Muscle of arm (tissue), 1 donor: ENCODE measurements at regions not wholly inside any gene's neighbourhood (a gene's known extent, or its start where the extent isn't known, plus 50 kb on each side); places are given as distances from the start of the nearest gene placed in this dataset.
"Not testable (repeated sequence)": the region's sequence is repeated elsewhere in the genome, so short reads cannot be mapped to it uniquely, and the experiment has no call there.

ENCODE experiments used
- DNase-seq: peaks from one replicate; pipeline ENCODE4 v3.0.0-alpha.2; 2013

DNA sequence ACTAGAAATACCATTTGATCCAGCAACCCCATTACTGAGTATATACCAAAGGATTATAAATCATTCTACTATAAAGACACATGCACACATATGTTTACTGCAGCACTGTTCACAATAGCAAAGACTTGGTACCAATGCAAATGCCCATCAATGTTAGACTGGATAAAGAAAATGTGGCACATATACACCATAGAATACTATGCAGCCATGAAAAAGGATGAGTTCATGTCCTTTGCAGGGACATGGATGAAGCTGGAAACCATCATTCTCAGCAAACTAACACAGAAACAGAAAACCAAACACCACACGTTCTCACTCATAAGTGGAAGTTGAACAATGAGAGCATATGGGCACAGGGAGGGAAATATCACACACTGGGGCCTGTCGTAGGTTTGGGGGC is 106.0 kb downstream of the SPATA18 start:
- DNase-seq = not testable (repeated sequence)

- DNase-seq = peak; percentile 54
Measured at GRCh38 chr4:52157641-52158316, 106.7 kb downstream of the SPATA18 start.

DNA sequence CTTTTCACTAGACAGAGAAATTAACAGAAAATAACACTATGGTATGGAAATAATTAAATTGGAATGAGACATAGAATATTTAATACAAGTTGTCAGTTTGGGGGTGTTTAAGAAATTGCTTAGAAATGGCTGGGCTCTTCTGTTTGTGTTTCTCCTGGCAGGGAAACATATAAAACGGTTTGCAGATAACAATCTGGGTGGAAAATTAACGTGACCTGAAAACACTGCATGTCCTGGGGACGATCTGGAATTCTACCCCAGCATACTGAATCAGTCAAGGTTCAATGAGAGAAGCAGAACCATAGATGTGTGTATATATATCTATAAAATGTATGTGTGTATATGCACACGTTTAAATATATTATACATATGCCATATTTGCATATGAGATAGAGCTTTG is 109.8 kb downstream of the SPATA18 start:
- no peak for DNase-seq

DNA sequence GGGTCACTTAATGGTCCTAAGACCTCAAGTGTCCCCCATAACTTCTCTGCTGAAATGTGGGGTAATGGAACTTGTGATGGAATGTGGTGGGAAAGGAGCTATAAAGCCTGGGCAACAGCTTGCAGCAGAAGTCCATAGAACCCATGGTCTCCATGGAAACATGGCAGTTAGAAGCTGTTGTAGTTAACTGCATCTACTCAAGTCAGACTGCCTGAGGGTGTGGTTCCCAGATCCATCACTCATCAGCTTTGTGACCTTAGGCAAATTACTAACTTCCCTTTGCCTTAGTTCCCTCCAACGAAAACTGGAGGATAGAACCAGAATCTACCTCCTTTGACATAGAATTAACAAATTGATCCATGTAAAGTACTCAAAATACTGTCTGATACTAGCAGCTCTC is 113.0 kb downstream of the SPATA18 start:
- DNase-seq = no peak

- no peak for DNase-seq
Measured at GRCh38 chr4:52172166-52172565, 121.1 kb downstream of the SPATA18 start.

GRCh38 chr4:52173470-52174045 is 122.5 kb downstream of the SPATA18 start:
- no peak for DNase-seq

- no peak for DNase-seq
Measured at GRCh38 chr4:52187603-52188002, 136.5 kb downstream of the SPATA18 start.

GRCh38 chr4:52192001-52192400 is 140.9 kb downstream of the SPATA18 start:
- DNase-seq = no peak

DNA sequence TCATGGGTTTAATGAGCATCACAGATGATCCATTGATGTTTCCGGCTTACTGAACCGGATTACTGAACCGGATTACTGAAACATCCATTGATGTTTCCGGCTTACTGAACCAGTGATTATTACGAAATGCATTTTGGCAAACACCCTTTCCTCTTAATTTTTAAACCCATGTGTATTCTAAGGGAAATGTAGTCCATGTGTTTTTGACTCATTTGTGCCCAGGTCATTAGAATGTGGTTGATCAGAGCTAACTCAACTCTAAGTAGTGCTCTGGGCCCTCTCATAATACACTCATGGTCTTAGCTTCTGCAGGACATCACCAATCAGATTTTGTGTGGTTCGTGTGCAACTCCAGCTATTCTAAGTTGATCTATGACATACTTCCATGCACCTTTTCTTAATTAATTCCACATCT is 141.6 kb downstream of the SPATA18 start:
- no peak for DNase-seq

- DNase-seq = no peak
Measured at GRCh38 chr4:52195869-52196268, 144.8 kb downstream of the SPATA18 start.

DNA sequence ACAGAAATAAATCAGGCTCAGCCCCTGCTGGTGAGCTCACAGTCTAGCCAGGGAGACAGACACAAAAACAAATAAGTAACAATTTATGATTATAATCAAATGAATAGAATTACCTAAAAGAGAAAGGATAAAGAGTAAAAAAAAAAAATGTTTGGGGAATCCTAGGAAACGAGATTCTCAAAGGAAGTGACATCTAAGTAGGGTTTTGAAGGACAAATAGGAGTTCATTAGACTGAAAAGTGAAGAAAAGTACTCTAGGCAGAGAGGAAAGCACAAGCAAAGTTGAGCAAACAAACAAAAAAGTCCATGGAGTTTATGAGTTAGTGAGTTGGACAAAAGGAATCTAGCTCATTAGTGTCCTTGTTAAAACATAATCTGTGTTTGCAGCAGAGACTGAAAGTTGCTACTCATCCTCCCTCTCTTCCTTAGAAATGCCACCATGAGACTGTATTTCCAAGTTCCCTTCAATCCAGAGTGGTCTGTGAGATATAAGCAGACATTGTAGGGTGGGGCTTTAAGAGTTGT is 145.6 kb downstream of the SPATA18 start:
- no peak for DNase-seq

DNA sequence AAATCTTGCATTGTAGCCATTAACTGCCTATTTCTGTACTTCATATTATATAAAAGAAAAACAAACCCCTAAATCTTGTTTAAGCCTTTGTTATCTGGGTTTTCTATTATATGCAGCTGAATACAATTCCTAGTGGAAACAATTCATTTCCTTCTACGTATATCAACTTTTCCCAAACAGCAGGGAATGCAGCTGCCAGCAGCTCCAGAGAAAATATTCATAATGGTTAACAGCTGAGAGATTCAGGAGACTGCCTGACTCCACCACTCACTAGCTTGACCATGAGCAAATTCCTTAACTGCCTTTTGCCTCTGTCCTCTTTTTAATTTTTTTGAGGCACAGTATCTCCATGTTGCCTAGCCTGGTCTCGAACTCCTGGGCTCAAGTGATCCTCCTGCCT is 146.2 kb downstream of the SPATA18 start:
- peak; percentile 80 for DNase-seq

DNA sequence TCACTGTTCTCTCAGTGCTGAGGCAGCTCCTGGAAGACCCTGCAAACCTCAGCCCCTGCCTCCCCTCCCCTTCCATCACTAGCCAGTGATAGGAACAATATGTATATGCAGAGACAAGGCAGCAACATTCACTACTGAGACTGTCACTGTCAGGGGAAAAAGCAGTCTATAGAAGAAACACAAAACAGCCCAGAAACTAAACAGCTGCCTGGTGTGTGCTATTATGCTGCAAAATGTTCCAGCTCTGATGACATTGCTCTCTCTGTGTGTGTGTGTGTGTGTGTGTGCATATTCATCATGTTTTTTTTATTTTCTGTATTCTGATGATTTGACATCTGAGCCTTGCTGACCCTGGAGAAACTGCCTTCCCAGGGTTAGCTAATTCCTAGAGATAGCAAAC is 147.2 kb downstream of the SPATA18 start:
- peak; percentile 82 for DNase-seq

- no peak for DNase-seq
Measured at GRCh38 chr4:52199574-52200338, 148.7 kb downstream of the SPATA18 start.

GRCh38 chr4:52200339-52200725 is 149.2 kb downstream of the SPATA18 start:
- DNase-seq = no peak

DNA sequence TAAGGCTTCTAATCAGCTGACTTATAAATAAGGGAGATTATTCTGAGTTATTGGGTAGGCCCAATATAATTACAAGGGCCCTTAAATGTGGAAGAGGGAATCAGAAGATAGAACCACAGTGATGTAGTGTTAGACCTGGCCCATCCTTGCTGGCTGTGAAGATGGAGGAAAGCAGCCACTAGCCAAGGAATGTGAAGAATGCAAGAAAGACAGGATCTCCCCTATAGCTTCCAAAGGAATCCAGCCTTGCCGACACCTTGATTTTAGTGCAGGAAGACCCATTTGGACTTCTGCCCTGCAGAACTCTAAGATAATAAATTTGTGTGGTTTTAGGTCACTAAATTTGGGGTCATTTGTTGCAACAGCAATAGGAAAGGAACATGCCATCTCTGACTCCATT is 150.6 kb downstream of the SPATA18 start:
- no peak for DNase-seq

GRCh38 chr4:52202251-52202779 is 151.2 kb downstream of the SPATA18 start:
- DNase-seq = no peak

GRCh38 chr4:52202931-52203330 is 151.8 kb downstream of the SPATA18 start:
- no peak for DNase-seq

GRCh38 chr4:52203351-52203750 is 152.2 kb downstream of the SPATA18 start:
- no peak for DNase-seq

GRCh38 chr4:52204921-52205320 is 153.8 kb downstream of the SPATA18 start:
- DNase-seq = no peak

- not testable (repeated sequence) for DNase-seq
Measured at GRCh38 chr4:52207146-52207545, 156.0 kb downstream of the SPATA18 start.

- DNase-seq = peak; percentile 73
Measured at GRCh38 chr4:52212702-52213101, 161.6 kb downstream of the SPATA18 start.

DNA sequence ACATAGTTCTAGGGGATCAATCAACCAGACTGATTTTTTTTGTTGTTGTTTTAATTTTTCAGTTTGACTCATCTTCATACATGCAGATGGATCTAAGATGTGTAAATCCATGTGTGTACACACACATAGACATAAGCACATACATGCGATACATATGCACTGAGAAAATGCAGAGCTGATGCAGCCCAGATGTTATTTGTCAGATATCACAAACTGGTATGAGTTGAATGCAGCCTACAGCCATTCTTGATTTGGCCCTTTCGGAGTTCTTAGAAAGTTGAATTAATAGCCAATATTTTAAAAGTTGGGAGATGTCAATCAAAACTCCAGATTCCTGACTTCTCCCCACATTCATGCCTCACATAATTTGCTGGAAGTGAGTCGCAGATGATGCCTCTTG is 180.4 kb downstream of the SPATA18 start:
- no peak for DNase-seq
